ENCODE measurements at regions not wholly inside any gene's neighbourhood (a gene's known extent, or its start where the extent isn't known, plus 50 kb on each side); places are given as distances from the start of the nearest gene placed in this dataset.

GRCh38 chr4:176413171-176413570 is 93.4 kb downstream of the SPCS3 start:
- TF ChIP-seq CTCF (IDR thresholded peaks at IDR 0.05) (no peak), EP300 (IDR thresholded peaks at IDR 0.05) (no peak), POLR2AphosphoS5 (IDR thresholded peaks at IDR 0.05) (no peak)
- DNase-seq, result no peak
- no peaks in the 10 kb centered on the region for H3K27me3 ChIP-seq
- intact Hi-C loops (cut with DNase I; ENCODE audit: low total_unique reads), result no loop called here
- 52 to 93% (median 67%) methylated on average over 2 of the region's 2 CpGs for WGBS, 5 donors
- no peaks in the 10 kb centered on the region for H3K9me3 ChIP-seq
- H3K27ac ChIP-seq, result no peak overlapping the region
- H3K4me1 ChIP-seq, result no peaks in the 10 kb centered on the region
- no peak overlapping the region for H3K4me3 ChIP-seq
- no peaks in the 10 kb centered on the region for H3K36me3 ChIP-seq

GRCh38 chr4:176422001-176422400 is 102.2 kb downstream of the SPCS3 start:
- intact Hi-C loops (cut with DNase I; ENCODE audit: low total_unique reads), result no loop called here
- TF ChIP-seq CTCF (IDR thresholded peaks at IDR 0.05) (no peak), EP300 (IDR thresholded peaks at IDR 0.05) (no peak), POLR2A (IDR thresholded peaks at IDR 0.05) (no peak), POLR2AphosphoS5 (IDR thresholded peaks at IDR 0.05) (no peak)
- no peak for DNase-seq
- Histone ChIP-seq H3K36me3 (no peaks in the 10 kb centered on the region), H3K27ac (no peak overlapping the region), H3K4me1 (no peaks in the 10 kb centered on the region), H3K4me3 (no peak overlapping the region), H3K27me3 (no peaks in the 10 kb centered on the region), H3K9me3 (no peaks in the 10 kb centered on the region)
- 59 to 83% (median 73%) methylated on average over 1 of the region's 1 CpG for WGBS, 5 donors

GRCh38 chr4:176422511-176422910 is 102.7 kb downstream of the SPCS3 start:
- no peak overlapping the region for H3K4me3 ChIP-seq
- no peaks in the 10 kb centered on the region for H3K27me3 ChIP-seq
- TF ChIP-seq EP300 (IDR thresholded peaks at IDR 0.05), result no peak
- TF ChIP-seq POLR2AphosphoS5 (IDR thresholded peaks at IDR 0.05), result no peak
- TF ChIP-seq POLR2A (IDR thresholded peaks at IDR 0.05), result no peak
- TF ChIP-seq CTCF (IDR thresholded peaks at IDR 0.05), result no peak
- H3K27ac ChIP-seq, result no peak overlapping the region
- intact Hi-C loops (cut with DNase I; ENCODE audit: low total_unique reads), result no loop called here
- WGBS, 5 donors, result 68 to 86% (median 80%) methylated on average over 4 of the region's 4 CpGs
- H3K4me1 ChIP-seq, result no peaks in the 10 kb centered on the region
- no peak for DNase-seq
- no peaks in the 10 kb centered on the region for H3K9me3 ChIP-seq
- H3K36me3 ChIP-seq, result no peaks in the 10 kb centered on the region

GRCh38 chr4:176425035-176425434 is 105.3 kb downstream of the SPCS3 start:
- no peaks in the 10 kb centered on the region for H3K27me3 ChIP-seq
- no peak overlapping the region for H3K4me3 ChIP-seq
- no peaks in the 10 kb centered on the region for H3K4me1 ChIP-seq
- H3K9me3 ChIP-seq, result no peaks in the 10 kb centered on the region
- no peaks in the 10 kb centered on the region for H3K36me3 ChIP-seq
- no peak overlapping the region for H3K27ac ChIP-seq
- DNase-seq, result no peak
- 70 to 82% (median 80%) methylated on average over 2 of the region's 2 CpGs for WGBS, 5 donors
- TF ChIP-seq EP300 (IDR thresholded peaks at IDR 0.05) (no peak), POLR2A (IDR thresholded peaks at IDR 0.05) (no peak), CTCF (IDR thresholded peaks at IDR 0.05) (no peak), POLR2AphosphoS5 (IDR thresholded peaks at IDR 0.05) (no peak)
- intact Hi-C loops (cut with DNase I; ENCODE audit: low total_unique reads), result no loop called here

Measured in stomach (tissue), 8 donors.